ENCODE measurements at regions not wholly inside any gene's neighbourhood (a gene's known extent, or its start where the extent isn't known, plus 50 kb on each side); places are given as distances from the start of the nearest gene placed in this dataset.
"Not testable (repeated sequence)": the region's sequence is repeated elsewhere in the genome, so short reads cannot be mapped to it uniquely, and the experiment has no call there.

DNA sequence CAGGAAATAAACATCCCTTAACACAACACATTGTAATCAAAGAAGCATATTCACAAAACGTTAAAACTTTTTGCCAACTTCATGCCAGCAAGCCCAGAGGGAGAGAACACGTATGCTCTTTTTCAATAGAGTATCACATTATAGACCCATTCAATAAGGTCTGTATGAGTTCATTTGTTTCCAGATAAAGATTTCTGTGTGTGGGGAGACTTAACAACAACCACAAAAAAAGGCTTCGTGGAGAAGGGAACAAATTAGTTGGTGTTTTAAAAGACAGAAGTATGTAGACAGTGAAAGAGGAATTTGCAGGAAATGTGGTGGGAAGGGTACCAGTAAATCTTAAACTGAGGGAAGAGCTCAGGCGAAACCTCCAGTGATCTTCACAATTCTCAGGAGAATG, 103.4 kb downstream of the SPDYE17 start:
- not testable (repeated sequence) for H3K27me3 ChIP-seq (ENCODE audit: control insufficient read depth in 2 of 2, insufficient read depth in 1 of 2, low read length in 1 of 2); H3K9me3 ChIP-seq (ENCODE audit: control insufficient read depth in 2 of 2, insufficient read depth in 1 of 2, low read length in 1 of 2); DNase-seq (ENCODE audit: low read depth in 6 of 9, low spot score in 9 of 9); H3K4me1 ChIP-seq (ENCODE audit: control insufficient read depth in 2 of 2, insufficient read depth in 2 of 2, low read length in 2 of 2); H3K4me3 ChIP-seq (ENCODE audit: low read length in 2 of 2); H3K27ac ChIP-seq (ENCODE audit: low read depth in 1 of 2, low read length in 1 of 2); H3K36me3 ChIP-seq (ENCODE audit: control insufficient read depth in 2 of 2, insufficient read depth in 2 of 2, low read length in 1 of 2)
- 64% methylated on average over 4 of the region's 4 CpGs for WGBS

GRCh38 chr7:76927741-76928393, 104.3 kb downstream of the SPDYE17 start:
- not testable (repeated sequence) for H3K4me3 ChIP-seq (ENCODE audit: low read length in 2 of 2); DNase-seq (ENCODE audit: low read depth in 6 of 9, low spot score in 9 of 9); H3K27me3 ChIP-seq (ENCODE audit: control insufficient read depth in 2 of 2, insufficient read depth in 1 of 2, low read length in 1 of 2); H3K36me3 ChIP-seq (ENCODE audit: control insufficient read depth in 2 of 2, insufficient read depth in 2 of 2, low read length in 1 of 2); H3K9me3 ChIP-seq (ENCODE audit: control insufficient read depth in 2 of 2, insufficient read depth in 1 of 2, low read length in 1 of 2); H3K4me1 ChIP-seq (ENCODE audit: control insufficient read depth in 2 of 2, insufficient read depth in 2 of 2, low read length in 2 of 2); H3K27ac ChIP-seq (ENCODE audit: low read depth in 1 of 2, low read length in 1 of 2)
- WGBS, result 79% methylated on average over 3 of the region's 3 CpGs

- not testable (repeated sequence) for H3K9me3 ChIP-seq (ENCODE audit: control insufficient read depth in 2 of 2, insufficient read depth in 1 of 2, low read length in 1 of 2); H3K4me1 ChIP-seq (ENCODE audit: control insufficient read depth in 2 of 2, insufficient read depth in 2 of 2, low read length in 2 of 2); H3K27ac ChIP-seq (ENCODE audit: low read depth in 1 of 2, low read length in 1 of 2); H3K36me3 ChIP-seq (ENCODE audit: control insufficient read depth in 2 of 2, insufficient read depth in 2 of 2, low read length in 1 of 2); H3K4me3 ChIP-seq (ENCODE audit: low read length in 2 of 2); H3K27me3 ChIP-seq (ENCODE audit: control insufficient read depth in 2 of 2, insufficient read depth in 1 of 2, low read length in 1 of 2); DNase-seq (ENCODE audit: low read depth in 6 of 9, low spot score in 9 of 9)
Observed at GRCh38 chr7:76926416-76926815, 105.7 kb downstream of the SPDYE17 start.

- not testable (repeated sequence) for H3K4me1 ChIP-seq (ENCODE audit: control insufficient read depth in 2 of 2, insufficient read depth in 2 of 2, low read length in 2 of 2); H3K9me3 ChIP-seq (ENCODE audit: control insufficient read depth in 2 of 2, insufficient read depth in 1 of 2, low read length in 1 of 2); H3K27me3 ChIP-seq (ENCODE audit: control insufficient read depth in 2 of 2, insufficient read depth in 1 of 2, low read length in 1 of 2); DNase-seq (ENCODE audit: low read depth in 6 of 9, low spot score in 9 of 9); H3K4me3 ChIP-seq (ENCODE audit: low read length in 2 of 2); H3K36me3 ChIP-seq (ENCODE audit: control insufficient read depth in 2 of 2, insufficient read depth in 2 of 2, low read length in 1 of 2); H3K27ac ChIP-seq (ENCODE audit: low read depth in 1 of 2, low read length in 1 of 2)
- WGBS, result 95% methylated on average over 4 of the region's 4 CpGs
Observed at GRCh38 chr7:76924756-76925155, 107.4 kb downstream of the SPDYE17 start.

GRCh38 chr7:76918619-76919018, 113.5 kb downstream of the SPDYE17 start:
- not testable (repeated sequence) for H3K36me3 ChIP-seq (ENCODE audit: control insufficient read depth in 2 of 2, insufficient read depth in 2 of 2, low read length in 1 of 2); H3K4me1 ChIP-seq (ENCODE audit: control insufficient read depth in 2 of 2, insufficient read depth in 2 of 2, low read length in 2 of 2); H3K27ac ChIP-seq (ENCODE audit: low read depth in 1 of 2, low read length in 1 of 2); DNase-seq (ENCODE audit: low read depth in 6 of 9, low spot score in 9 of 9); H3K4me3 ChIP-seq (ENCODE audit: low read length in 2 of 2); H3K9me3 ChIP-seq (ENCODE audit: control insufficient read depth in 2 of 2, insufficient read depth in 1 of 2, low read length in 1 of 2); H3K27me3 ChIP-seq (ENCODE audit: control insufficient read depth in 2 of 2, insufficient read depth in 1 of 2, low read length in 1 of 2)
- 84% methylated on average over 2 of the region's 2 CpGs for WGBS

GRCh38 chr7:76914361-76914760, 117.8 kb downstream of the SPDYE17 start:
- not testable (repeated sequence) for H3K4me1 ChIP-seq (ENCODE audit: control insufficient read depth in 2 of 2, insufficient read depth in 2 of 2, low read length in 2 of 2); H3K9me3 ChIP-seq (ENCODE audit: control insufficient read depth in 2 of 2, insufficient read depth in 1 of 2, low read length in 1 of 2); H3K4me3 ChIP-seq (ENCODE audit: low read length in 2 of 2); H3K27ac ChIP-seq (ENCODE audit: low read depth in 1 of 2, low read length in 1 of 2); H3K27me3 ChIP-seq (ENCODE audit: control insufficient read depth in 2 of 2, insufficient read depth in 1 of 2, low read length in 1 of 2); H3K36me3 ChIP-seq (ENCODE audit: control insufficient read depth in 2 of 2, insufficient read depth in 2 of 2, low read length in 1 of 2); DNase-seq (ENCODE audit: low read depth in 6 of 9, low spot score in 9 of 9)
- WGBS, result 73% methylated on average over 1 of the region's 1 CpG

DNA sequence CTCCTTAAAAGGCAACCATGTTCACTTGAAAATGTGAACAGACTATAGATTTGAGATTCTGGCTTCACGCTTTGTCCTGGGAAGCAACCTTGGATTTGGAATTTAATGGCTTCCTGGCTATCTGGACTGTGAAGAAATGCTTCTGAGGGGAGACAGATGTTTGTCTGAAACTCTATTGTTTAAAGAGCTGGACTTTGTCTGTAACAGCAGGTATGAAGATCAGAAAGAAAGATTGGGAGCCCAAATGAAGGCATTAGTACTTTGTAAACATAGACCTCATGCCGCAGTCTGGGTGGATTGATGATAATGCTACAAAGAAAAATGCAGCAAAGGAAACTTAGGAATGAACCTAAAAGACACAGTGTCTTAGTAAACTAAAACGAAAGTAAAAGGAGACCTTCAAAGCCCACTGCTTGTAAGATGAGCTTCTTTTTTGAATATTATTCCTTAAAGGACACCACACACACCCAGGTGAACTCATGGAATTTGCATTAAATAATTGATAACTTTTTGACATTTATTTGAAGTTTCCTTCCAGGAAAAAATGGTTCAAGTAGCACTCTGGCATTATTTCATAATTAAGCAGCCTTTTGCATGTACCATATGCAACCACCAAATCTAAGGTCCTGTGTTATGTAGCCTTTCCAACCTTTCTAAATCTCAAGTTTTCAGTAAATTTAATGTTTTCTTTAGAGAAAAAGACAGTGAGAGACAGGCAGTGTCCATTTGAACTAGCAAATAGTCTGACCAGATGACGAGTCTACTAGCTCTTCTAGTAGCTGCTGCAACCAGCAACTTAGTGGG, 119.9 kb downstream of the SPDYE17 start:
- not testable (repeated sequence) for H3K36me3 ChIP-seq (ENCODE audit: control insufficient read depth in 2 of 2, insufficient read depth in 2 of 2, low read length in 1 of 2); H3K9me3 ChIP-seq (ENCODE audit: control insufficient read depth in 2 of 2, insufficient read depth in 1 of 2, low read length in 1 of 2); H3K27me3 ChIP-seq (ENCODE audit: control insufficient read depth in 2 of 2, insufficient read depth in 1 of 2, low read length in 1 of 2); H3K4me1 ChIP-seq (ENCODE audit: control insufficient read depth in 2 of 2, insufficient read depth in 2 of 2, low read length in 2 of 2); H3K4me3 ChIP-seq (ENCODE audit: low read length in 2 of 2)
- WGBS, result 50% methylated on average over 4 of the region's 4 CpGs
- peak in 1 of 9 donors; percentile 21 for DNase-seq (ENCODE audit: low read depth in 6 of 9, low spot score in 9 of 9)
- H3K27ac ChIP-seq (ENCODE audit: low read depth in 1 of 2, low read length in 1 of 2), result peak overlapping the region in 1 of 2 donors; percentile 26

DNA sequence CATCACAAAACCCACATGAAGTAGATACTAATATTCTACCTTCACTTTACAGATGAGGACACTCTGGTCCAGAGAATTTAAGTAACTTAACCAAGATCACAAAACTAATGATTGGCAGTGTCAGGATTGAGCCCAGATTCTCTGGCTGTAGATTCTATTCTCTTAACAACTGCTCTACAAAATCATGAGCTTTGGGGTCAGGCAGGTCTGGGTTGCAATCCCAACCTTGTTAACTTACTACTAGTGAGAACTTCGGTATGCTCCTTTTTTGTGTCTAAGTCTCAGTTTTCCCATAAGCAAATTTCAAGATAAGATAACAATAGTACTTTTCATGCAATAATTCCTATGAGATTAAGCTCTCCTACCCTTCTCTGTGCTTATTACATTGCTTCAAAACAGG, 127.5 kb downstream of the SPDYE17 start:
- no CpG with 5 or more reads among the region's 1 CpG for WGBS
- not testable (repeated sequence) for DNase-seq (ENCODE audit: low read depth in 6 of 9, low spot score in 9 of 9); H3K9me3 ChIP-seq (ENCODE audit: control insufficient read depth in 2 of 2, insufficient read depth in 1 of 2, low read length in 1 of 2); H3K36me3 ChIP-seq (ENCODE audit: control insufficient read depth in 2 of 2, insufficient read depth in 2 of 2, low read length in 1 of 2); H3K27ac ChIP-seq (ENCODE audit: low read depth in 1 of 2, low read length in 1 of 2); H3K27me3 ChIP-seq (ENCODE audit: control insufficient read depth in 2 of 2, insufficient read depth in 1 of 2, low read length in 1 of 2); H3K4me1 ChIP-seq (ENCODE audit: control insufficient read depth in 2 of 2, insufficient read depth in 2 of 2, low read length in 2 of 2); H3K4me3 ChIP-seq (ENCODE audit: low read length in 2 of 2)

GRCh38 chr7:76901944-76902710, 130.0 kb downstream of the SPDYE17 start:
- not testable (repeated sequence) for H3K36me3 ChIP-seq (ENCODE audit: control insufficient read depth in 2 of 2, insufficient read depth in 2 of 2, low read length in 1 of 2)
- 94% methylated on average over 6 of the region's 6 CpGs for WGBS

More at GRCh38 chr7:76901944-76902710, 130.0 kb downstream of the SPDYE17 start:
- DNase-seq (ENCODE audit: low read depth in 6 of 9, low spot score in 9 of 9); H3K4me3 ChIP-seq (ENCODE audit: low read length in 2 of 2); H3K9me3 ChIP-seq (ENCODE audit: control insufficient read depth in 2 of 2, insufficient read depth in 1 of 2, low read length in 1 of 2); H3K4me1 ChIP-seq (ENCODE audit: control insufficient read depth in 2 of 2, insufficient read depth in 2 of 2, low read length in 2 of 2); H3K27ac ChIP-seq (ENCODE audit: low read depth in 1 of 2, low read length in 1 of 2); H3K27me3 ChIP-seq (ENCODE audit: control insufficient read depth in 2 of 2, insufficient read depth in 1 of 2, low read length in 1 of 2): not testable (repeated sequence)

Data from thymus (tissue), 11 donors.